Astrocyte of the cerebellum (primary cell): ENCODE measurements at regions not wholly inside any gene's neighbourhood (a gene's known extent, or its start where the extent isn't known, plus 50 kb on each side); places are given as distances from the start of the nearest gene placed in this dataset.

Experiments
- DNase-seq: peaks from one replicate; pipeline ENCODE4 v3.0.0-alpha.2; 2011; ENCODE audit warnings: low read depth
- H3K4me3 ChIP-seq: 2 replicates; pipeline ENCODE4 v1.5.1; 2011; ENCODE audit warnings: mild to moderate bottlenecking, low read depth, low read length, moderate library complexity
- in situ Hi-C: cut with HindIII; loops from 2 replicates; pipeline ENCODE4 v1.10.0; 2017; ENCODE audit warnings: low sequenced_read_pairs
- TF ChIP-seq, protein P1 (sequence below): IDR thresholded peaks from 2 replicates; pipeline ENCODE4 v1.5.1; 2012; ENCODE audit warnings: low read length, low read depth, moderate library complexity, mild to moderate bottlenecking; ENCODE audit errors: missing control alignments

DNA sequence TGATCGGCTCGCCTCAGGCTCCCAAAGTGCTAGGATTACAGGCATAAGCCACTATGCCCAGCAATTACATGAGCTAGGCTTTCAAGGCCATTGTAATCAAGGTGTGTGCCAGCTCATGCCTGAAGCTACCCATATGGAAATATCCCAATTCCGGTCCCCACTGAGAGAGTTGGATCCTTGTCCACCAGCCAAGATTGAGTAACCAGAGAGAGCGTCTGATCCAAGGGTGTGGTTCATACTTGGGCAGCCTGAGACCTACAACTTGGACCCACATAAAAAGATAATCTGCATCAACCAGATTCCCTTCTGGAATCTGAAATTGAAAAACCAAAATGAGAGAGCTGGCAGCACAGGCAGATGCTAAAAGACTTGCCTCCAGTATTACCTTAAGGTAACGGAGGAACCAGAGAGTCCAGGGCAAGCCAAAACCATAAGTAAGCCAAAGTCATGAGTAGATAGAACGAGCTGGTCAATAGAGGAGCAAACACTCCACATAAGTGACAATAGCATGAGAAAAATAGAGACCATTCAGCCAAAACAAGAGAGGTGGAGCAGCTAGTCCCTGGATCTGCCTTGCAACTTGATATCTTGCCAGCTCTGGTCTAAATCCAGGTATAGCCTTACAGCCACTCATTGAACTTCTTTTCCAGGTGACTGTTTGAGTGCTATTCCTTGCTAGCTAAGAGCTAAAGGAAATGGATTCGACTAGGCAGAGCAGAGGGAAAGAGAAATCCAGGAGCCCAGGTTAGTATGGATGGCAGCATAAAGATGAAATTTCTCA, 63.8 kb upstream of the ATP1A1 start:
- TF ChIP-seq, protein P1, sequence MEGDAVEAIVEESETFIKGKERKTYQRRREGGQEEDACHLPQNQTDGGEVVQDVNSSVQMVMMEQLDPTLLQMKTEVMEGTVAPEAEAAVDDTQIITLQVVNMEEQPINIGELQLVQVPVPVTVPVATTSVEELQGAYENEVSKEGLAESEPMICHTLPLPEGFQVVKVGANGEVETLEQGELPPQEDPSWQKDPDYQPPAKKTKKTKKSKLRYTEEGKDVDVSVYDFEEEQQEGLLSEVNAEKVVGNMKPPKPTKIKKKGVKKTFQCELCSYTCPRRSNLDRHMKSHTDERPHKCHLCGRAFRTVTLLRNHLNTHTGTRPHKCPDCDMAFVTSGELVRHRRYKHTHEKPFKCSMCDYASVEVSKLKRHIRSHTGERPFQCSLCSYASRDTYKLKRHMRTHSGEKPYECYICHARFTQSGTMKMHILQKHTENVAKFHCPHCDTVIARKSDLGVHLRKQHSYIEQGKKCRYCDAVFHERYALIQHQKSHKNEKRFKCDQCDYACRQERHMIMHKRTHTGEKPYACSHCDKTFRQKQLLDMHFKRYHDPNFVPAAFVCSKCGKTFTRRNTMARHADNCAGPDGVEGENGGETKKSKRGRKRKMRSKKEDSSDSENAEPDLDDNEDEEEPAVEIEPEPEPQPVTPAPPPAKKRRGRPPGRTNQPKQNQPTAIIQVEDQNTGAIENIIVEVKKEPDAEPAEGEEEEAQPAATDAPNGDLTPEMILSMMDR: no peak
- in situ Hi-C loops: no loop called here
- no peak overlapping the region for H3K4me3 ChIP-seq
- no peak for DNase-seq

DNA sequence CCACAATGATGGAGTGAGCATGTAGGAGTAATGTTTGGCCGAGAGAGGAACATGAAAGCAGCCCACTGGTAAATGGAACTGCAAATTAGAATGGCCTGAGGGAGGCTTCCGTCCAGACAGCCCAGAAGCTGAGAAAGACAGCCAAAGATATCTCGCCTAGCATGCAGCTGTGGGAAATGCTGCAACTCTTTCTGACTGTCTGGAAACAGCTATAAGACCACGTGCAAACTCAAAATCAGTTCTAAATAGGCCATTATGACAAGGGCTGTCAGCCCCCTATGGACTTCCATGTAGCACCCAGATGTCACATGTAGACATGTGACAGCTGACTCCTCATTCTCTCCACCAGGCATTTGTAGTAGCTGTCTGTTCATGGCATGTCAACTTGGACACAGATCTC, 62.9 kb upstream of the ATP1A1 start:
- no peak for DNase-seq
- in situ Hi-C loops: no loop called here
- H3K4me3 ChIP-seq: no peak overlapping the region
- TF ChIP-seq, protein P1: no peak

DNA sequence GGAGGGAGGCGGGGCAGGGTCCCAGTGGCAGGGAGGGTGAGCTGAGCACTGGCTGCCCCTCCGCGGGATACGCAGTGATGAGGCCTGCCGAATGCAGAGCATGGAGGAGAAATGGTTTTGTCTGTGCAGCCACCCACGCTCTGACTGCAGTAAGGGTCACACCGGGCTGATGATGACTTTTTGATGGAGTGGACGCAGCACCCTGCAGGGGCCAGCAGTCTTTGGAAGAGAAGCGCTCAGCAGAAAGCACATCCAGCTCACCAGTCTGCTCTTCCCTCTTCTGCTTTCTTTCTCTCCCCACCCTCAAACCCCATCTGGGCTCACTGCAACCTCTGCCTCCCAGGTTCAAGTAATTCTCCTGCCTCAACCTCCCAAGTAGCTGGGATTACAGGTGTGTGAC, 61.9 kb upstream of the ATP1A1 start:
- H3K4me3 ChIP-seq: no peak overlapping the region
- in situ Hi-C loops: no loop called here
- no peak for DNase-seq
- TF ChIP-seq, protein P1: no peak

DNA sequence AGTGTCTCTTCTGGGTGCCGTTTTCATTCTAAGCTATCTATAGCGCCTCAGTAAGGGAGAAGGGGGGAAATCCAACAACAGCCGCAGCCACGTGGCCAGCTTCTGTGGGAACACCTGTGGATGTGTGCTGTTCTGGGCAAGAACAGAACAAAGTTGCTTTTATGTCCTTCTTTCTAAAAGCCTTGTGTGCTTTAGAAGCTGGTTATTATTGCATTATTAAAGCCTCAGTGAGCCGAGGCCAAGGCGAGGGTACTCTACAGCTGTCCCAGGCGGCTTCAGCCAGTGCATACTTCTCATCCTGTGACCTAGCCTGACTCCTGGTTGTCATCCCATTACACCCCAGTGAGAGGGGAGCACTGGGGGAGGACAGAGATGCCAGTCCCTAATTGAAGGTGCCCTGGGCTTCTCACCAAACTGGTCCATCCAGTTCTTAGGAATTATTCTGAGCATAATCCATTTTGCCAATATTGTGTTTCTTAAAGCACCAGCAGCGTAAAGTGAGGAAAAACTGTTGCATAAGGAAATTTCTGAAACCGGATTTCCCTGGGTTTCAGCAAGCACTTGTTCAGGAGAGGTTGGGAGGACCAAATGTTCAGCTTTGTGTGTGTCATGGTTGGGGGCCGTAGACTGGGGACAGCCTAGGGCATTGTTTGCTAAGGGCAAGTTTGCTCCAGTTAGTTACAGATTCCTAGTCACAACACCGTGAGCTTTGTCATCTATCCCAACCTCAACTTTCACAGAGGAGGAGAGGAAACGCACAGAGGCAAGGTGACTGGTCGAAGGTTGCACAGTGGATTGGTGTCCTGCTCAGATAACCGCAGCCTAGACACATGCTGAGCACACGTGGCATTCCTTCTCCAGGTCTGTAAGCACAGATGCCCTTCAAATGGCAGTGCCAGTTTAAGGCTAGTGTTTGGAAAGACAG, 61.0 kb upstream of the ATP1A1 start:
- H3K4me3 ChIP-seq: no peak overlapping the region
- TF ChIP-seq, protein P1: no peak
- DNase-seq: no peak
- in situ Hi-C loops: no loop called here

DNA sequence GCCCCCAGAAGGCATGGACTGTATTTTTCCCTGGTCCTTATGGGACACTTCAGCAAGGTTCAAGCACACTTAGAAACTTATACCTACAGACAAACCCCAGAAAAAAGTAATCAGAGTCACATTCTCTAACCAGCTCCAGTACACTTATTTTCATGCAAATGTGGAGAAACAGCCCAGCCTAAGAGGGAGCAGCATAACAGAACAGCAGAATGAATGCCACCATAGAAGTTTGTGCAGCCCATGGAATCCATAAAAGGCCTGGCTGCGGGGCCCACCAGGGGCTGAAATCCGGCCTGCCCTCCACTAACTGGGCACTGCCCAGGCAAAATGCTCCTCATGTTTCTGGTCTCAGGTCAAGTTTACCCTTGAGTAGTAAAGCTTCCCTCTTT, 60.4 kb upstream of the ATP1A1 start:
- TF ChIP-seq, protein P1: no peak
- H3K4me3 ChIP-seq: no peak overlapping the region
- DNase-seq: no peak
- in situ Hi-C loops: no loop called here

DNA sequence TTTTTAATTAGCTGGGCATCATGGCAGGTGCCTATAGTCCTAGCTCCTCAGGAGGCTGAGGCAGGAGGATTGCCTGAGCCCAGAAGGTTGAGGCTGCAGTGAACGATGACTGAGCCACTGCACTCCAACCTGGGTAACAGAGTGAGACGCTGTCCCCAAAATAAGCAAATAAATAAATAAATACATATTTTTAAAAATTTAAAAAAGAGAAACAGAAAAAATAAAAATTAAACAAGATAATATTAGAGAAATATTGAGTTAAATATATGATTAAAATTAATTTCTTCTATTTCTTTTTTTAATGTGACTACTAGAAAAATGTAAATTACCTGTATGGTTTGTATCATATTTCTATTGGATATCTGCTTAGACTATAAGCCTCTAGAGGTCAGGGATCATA, 59.3 kb upstream of the ATP1A1 start:
- TF ChIP-seq, protein P1: no peak
- H3K4me3 ChIP-seq: no peak overlapping the region
- in situ Hi-C loops: no loop called here
- no peak for DNase-seq
